Fibroblast of lung (primary cell): ENCODE measurements at regions not wholly inside any gene's neighbourhood (a gene's known extent, or its start where the extent isn't known, plus 50 kb on each side); places are given as distances from the start of the nearest gene placed in this dataset.

Experiments used
- DNase-seq, 2 donors: peaks; one replicate each; pipeline versions ENCODE4 v3.0.0 to v3.0.0-alpha.2; 2010; ENCODE audit warnings: low read depth in 2 of 2
- H2AFZ ChIP-seq: 2 replicates; pipeline ENCODE4 v1.5.1; 2012; ENCODE audit warnings: low read length, control low read depth, inconsistent platforms
- H3K27ac ChIP-seq: 2 replicates; pipeline ENCODE4 v1.5.1; 2011; ENCODE audit warnings: low read length, control low read depth; ENCODE audit not compliant: insufficient read depth
- H3K27me3 ChIP-seq: 2 replicates; pipeline ENCODE4 v1.5.1; 2011; ENCODE audit warnings: mild to moderate bottlenecking, low read length; ENCODE audit not compliant: control insufficient read depth, insufficient read depth
- H3K36me3 ChIP-seq: 2 replicates; pipeline ENCODE4 v1.5.1; 2011; ENCODE audit warnings: low read length; ENCODE audit not compliant: control insufficient read depth, insufficient read depth
- H3K4me1 ChIP-seq: 2 replicates; pipeline ENCODE4 v1.5.1; 2011; ENCODE audit warnings: low read length; ENCODE audit not compliant: control insufficient read depth, insufficient read depth; ENCODE audit errors: extremely low read depth
- H3K4me2 ChIP-seq: 2 replicates; pipeline ENCODE4 v1.5.1; 2011; ENCODE audit warnings: low read length, control low read depth; ENCODE audit not compliant: insufficient read depth; ENCODE audit errors: extremely low read depth
- H3K4me3 ChIP-seq, 4 experiments: fragments of 200-600 bp in 1 of 4; sonication (generic) in 1 of 4; replicated peaks in 1 of 4; 2 replicates each; pipeline ENCODE4 v1.5.1; 2011 to 2016; ENCODE audit warnings: low read length in 4 of 4, low read depth in 3 of 4, mild to moderate bottlenecking in 3 of 4, control low read depth in 2 of 4, inconsistent platforms in 1 of 4, mixed read lengths in 1 of 4; ENCODE audit not compliant: insufficient read depth in 1 of 4; ENCODE audit errors: control extremely low read depth in 1 of 4
- H3K79me2 ChIP-seq: 2 replicates; pipeline ENCODE4 v1.5.1; 2012; ENCODE audit warnings: mild to moderate bottlenecking, low read length, inconsistent platforms; ENCODE audit not compliant: control insufficient read depth, insufficient read depth
- H3K9ac ChIP-seq: 2 replicates; pipeline ENCODE4 v1.5.1; 2011; ENCODE audit warnings: mild to moderate bottlenecking, low read length, control low read depth; ENCODE audit not compliant: insufficient read depth
- H3K9me3 ChIP-seq: 2 replicates; pipeline ENCODE4 v1.5.1; 2012; ENCODE audit warnings: low read depth, low read length; ENCODE audit not compliant: control insufficient read depth, insufficient read depth
- H4K20me1 ChIP-seq: 2 replicates; pipeline ENCODE4 v1.5.1; 2011; ENCODE audit warnings: low read length; ENCODE audit not compliant: control insufficient read depth, insufficient read depth; ENCODE audit errors: extremely low read depth
- CTCF ChIP-seq, 2 donors: IDR thresholded peaks in 1 of 2; conservative IDR thresholded peaks in 1 of 2; 1 replicate in 1 of 2; 2 replicates in 1 of 2; pipeline ENCODE4 v1.5.1; 2011 to 2012; ENCODE audit warnings: low read length in 2 of 2, control low read depth in 1 of 2, inconsistent platforms in 1 of 2, low read depth in 1 of 2, mild to moderate bottlenecking in 1 of 2
- EZH2 ChIP-seq: IDR thresholded peaks from 2 replicates; pipeline ENCODE4 v1.5.1; 2012; ENCODE audit warnings: low read length, control low read depth, mild to moderate bottlenecking; ENCODE audit errors: missing control alignments

- Histone ChIP-seq H3K36me3 (no peaks in the 10 kb centered on the region), H3K27ac (peak overlapping the region; percentile 55), H2AFZ (no peak overlapping the region), H3K27me3 (no peaks in the 10 kb centered on the region), H3K79me2 (no peaks in the 10 kb centered on the region), H4K20me1 (no peaks in the 10 kb centered on the region), H3K9me3 (no peaks in the 10 kb centered on the region), H3K9ac (no peak overlapping the region), H3K4me2 (no peak overlapping the region), H3K4me3 (no peak overlapping the region), H3K4me1 (peaks cover 11% of the 10 kb centered on the region)
- peak; percentile 47 to 87 for DNase-seq
- no peak for TF ChIP-seq EZH2
- TF ChIP-seq CTCF (conservative IDR thresholded peaks at IDR 0.05 in 1 of 2, IDR thresholded peaks at IDR 0.05 in 1 of 2; ENCODE audit: low read depth in 1 of 2, low read length in 2 of 2): no peak
These were observed 165.7 kb downstream of the KDR start for GRCh38 chr4:54959651-54960116.

DNA sequence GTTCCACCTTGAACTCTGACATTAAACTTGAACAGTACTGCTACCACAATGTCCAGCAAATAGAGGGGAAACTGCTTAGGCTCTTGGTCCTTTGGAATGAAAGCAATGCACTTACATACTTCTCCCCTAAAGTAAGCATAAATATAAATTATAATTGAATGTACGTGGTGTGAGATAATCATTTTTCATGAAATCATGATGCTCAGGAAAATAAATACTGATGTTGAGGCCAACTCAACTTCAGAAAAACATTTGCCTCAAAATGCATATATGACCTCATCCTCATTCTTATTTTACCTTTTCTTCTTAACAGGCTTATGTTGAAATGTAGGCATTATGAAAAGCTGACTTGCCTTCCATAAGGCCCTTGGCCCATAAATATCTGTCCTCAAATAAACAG lies 166.3 kb downstream of the KDR start:
- H3K9ac ChIP-seq: no peak overlapping the region
- H3K79me2 ChIP-seq: no peaks in the 10 kb centered on the region
- H3K27me3 ChIP-seq: no peaks in the 10 kb centered on the region
- H3K27ac ChIP-seq: peak overlapping the region; percentile 55
- H3K4me3 ChIP-seq: no peak overlapping the region
- H2AFZ ChIP-seq: no peak overlapping the region
- no peaks in the 10 kb centered on the region for H4K20me1 ChIP-seq
- DNase-seq: peak in 1 of 2 donors; percentile 29
- no peaks in the 10 kb centered on the region for H3K9me3 ChIP-seq
- no peak for TF ChIP-seq EZH2
- no peak for TF ChIP-seq CTCF (conservative IDR thresholded peaks at IDR 0.05 in 1 of 2, IDR thresholded peaks at IDR 0.05 in 1 of 2; ENCODE audit: low read depth in 1 of 2, low read length in 2 of 2)
- no peaks in the 10 kb centered on the region for H3K36me3 ChIP-seq
- H3K4me2 ChIP-seq: no peak overlapping the region
- peaks cover 11% of the 10 kb centered on the region for H3K4me1 ChIP-seq

DNA sequence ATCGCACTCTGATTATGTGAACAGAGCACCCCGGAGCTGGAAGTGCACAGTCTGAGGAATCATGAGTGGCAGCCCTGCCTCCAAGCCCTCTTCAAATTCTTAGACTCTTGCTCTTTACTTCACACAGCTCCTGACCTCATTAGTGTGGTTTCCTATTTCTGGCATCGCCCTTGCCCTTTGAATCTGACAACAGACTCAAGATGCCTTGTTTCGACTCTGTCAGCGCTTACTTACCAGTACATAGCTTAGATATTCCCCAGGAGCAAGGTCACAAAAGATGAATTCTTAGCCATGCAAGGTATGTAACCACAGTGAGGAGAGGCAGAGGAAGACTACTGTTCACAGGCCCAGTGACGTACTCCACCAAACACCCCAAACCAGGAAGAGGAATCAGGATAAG lies 167.2 kb downstream of the KDR start:
- Histone ChIP-seq H3K36me3 (no peaks in the 10 kb centered on the region), H3K4me2 (no peak overlapping the region), H3K27ac (no peak overlapping the region), H3K4me3 (no peak overlapping the region), H3K9ac (no peak overlapping the region), H2AFZ (no peak overlapping the region), H4K20me1 (no peaks in the 10 kb centered on the region), H3K9me3 (no peaks in the 10 kb centered on the region), H3K4me1 (peaks cover 11% of the 10 kb centered on the region), H3K79me2 (no peaks in the 10 kb centered on the region), H3K27me3 (no peaks in the 10 kb centered on the region)
- TF ChIP-seq CTCF (conservative IDR thresholded peaks at IDR 0.05 in 1 of 2, IDR thresholded peaks at IDR 0.05 in 1 of 2; ENCODE audit: low read depth in 1 of 2, low read length in 2 of 2): no peak
- TF ChIP-seq EZH2: no peak
- DNase-seq: peak in 1 of 2 donors; percentile 83
